ENCODE measurements at regions not wholly inside any gene's neighbourhood (a gene's known extent, or its start where the extent isn't known, plus 50 kb on each side); places are given as distances from the start of the nearest gene placed in this dataset.
"Not testable (repeated sequence)": the region's sequence is repeated elsewhere in the genome, so short reads cannot be mapped to it uniquely, and the experiment has no call there.

DNA sequence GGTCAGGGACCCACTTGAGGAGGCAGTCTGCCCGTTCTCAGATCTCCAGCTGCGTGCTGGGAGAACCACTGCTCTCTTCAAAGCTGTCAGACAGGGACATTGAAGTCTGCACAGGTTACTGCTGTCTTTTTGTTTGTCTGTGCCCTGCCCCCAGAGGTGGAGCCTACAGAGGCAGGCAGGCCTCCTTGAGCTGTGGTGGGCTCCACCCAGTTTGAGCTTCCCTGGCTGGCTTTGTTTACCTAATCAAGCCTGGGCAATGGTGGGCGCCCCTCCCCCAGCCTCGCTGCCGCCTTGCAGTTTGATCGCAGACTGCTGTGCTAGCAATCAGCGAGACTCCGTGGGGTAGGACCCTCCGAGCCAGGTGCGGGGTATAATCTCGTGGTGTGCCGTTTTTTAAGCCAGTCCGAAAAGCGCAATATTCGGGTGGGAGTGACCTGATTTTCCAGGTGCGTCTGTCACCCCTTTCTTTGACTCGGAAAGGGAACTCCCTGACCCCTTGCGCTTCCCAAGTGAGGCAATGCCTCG lies 375.4 kb downstream of the HTR1B start:
- TF ChIP-seq CTCF (IDR thresholded peaks at IDR 0.05); POLR2AphosphoS5 (IDR thresholded peaks at IDR 0.05; ENCODE audit: low read depth, low read length); TCF7L2 (IDR thresholded peaks at IDR 0.05; ENCODE audit: low read depth, low read length): not testable (repeated sequence)
- TF ChIP-seq, protein P1, sequence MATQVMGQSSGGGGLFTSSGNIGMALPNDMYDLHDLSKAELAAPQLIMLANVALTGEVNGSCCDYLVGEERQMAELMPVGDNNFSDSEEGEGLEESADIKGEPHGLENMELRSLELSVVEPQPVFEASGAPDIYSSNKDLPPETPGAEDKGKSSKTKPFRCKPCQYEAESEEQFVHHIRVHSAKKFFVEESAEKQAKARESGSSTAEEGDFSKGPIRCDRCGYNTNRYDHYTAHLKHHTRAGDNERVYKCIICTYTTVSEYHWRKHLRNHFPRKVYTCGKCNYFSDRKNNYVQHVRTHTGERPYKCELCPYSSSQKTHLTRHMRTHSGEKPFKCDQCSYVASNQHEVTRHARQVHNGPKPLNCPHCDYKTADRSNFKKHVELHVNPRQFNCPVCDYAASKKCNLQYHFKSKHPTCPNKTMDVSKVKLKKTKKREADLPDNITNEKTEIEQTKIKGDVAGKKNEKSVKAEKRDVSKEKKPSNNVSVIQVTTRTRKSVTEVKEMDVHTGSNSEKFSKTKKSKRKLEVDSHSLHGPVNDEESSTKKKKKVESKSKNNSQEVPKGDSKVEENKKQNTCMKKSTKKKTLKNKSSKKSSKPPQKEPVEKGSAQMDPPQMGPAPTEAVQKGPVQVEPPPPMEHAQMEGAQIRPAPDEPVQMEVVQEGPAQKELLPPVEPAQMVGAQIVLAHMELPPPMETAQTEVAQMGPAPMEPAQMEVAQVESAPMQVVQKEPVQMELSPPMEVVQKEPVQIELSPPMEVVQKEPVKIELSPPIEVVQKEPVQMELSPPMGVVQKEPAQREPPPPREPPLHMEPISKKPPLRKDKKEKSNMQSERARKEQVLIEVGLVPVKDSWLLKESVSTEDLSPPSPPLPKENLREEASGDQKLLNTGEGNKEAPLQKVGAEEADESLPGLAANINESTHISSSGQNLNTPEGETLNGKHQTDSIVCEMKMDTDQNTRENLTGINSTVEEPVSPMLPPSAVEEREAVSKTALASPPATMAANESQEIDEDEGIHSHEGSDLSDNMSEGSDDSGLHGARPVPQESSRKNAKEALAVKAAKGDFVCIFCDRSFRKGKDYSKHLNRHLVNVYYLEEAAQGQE (IDR thresholded peaks at IDR 0.05; ENCODE audit: insufficient read depth in 1 of 2, low read depth in 2 of 2, low read length in 1 of 2): not testable (repeated sequence)

Measured in Panc1 (cell line).